ENCODE measurements at regions not wholly inside any gene's neighbourhood (a gene's known extent, or its start where the extent isn't known, plus 50 kb on each side); places are given as distances from the start of the nearest gene placed in this dataset.
A peak's percentile ranks its signal among the peaks of the same experiment; 100 is the strongest.

DNA sequence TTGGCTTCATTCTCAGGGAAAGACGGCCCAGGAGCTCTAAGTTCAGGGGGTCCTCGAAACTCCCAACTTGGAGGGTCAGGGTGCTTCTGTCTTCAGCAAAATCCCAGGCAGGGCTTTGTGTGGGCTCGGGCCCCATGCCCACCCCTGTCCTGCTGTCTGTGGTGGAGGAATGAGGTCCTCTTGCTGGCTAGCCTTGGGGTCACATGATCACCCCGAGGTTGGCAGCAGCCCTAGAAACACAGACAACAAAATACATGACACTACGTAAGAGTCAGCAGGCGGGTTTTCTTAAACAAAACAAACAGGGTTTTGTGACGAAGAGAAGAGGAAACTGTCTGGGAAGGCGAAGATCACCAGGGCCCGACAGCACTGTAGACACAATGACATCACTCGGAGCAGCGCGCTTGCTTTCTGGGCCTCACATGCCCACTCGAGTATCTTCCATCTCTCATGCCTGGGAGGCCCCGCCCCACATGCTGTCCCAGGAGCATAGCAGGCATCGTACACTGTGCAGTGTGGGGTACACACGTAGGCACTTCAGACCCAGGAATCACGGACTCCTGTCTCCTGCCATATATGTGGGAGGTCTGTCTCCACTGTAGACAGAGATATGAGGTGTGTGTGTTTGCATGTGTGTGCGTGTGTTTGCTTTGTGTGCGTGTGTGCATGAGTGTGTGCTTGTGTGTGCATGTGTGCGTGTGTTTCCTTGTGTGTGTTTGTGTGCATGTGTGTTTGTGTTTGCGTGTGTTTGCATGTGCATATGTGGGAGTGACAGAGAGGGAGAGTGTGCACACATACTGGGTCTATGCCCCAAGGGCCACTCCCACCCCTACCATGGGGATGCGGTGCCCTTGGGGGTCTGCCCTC is 94.7 kb downstream of the SIK1 start:
- Histone ChIP-seq H3K36me3 (no peaks in the 10 kb centered on the region), H3K79me2 (ENCODE audit: low read depth) (no peaks in the 10 kb centered on the region), H3F3A (ENCODE audit: low read depth) (no peaks in the 10 kb centered on the region), H3K27me3 (no peaks in the 10 kb centered on the region), H4K20me1 (ENCODE audit: low read depth) (no peaks in the 10 kb centered on the region), H3K4me1 (peaks cover 11% of the 10 kb centered on the region), H3K9me3 (ENCODE audit: low read depth) (no peaks in the 10 kb centered on the region), H3K4me2 (no peak overlapping the region), H2AFZ (replicated peaks) (no peak overlapping the region), H3K9ac (no peak overlapping the region), H3K27ac (no peak overlapping the region), H3K4me3 (no peak overlapping the region)
- H3K4me3 Mint-ChIP-seq, result peak overlapping the region; percentile 44
- peaks cover 34% of the 10 kb centered on the region for H3K27me3 Mint-ChIP-seq (ENCODE audit: insufficient read depth, low read depth)
- peak overlapping the region; percentile 93 for H3K27ac Mint-ChIP-seq
- H3K4me1 Mint-ChIP-seq, result peaks cover 47% of the 10 kb centered on the region
- H3K9me3 Mint-ChIP-seq, result peaks cover 17% of the 10 kb centered on the region
- no peak for DNase-seq (ENCODE audit: low spot score)
- no peak for TF ChIP-seq EZH2 (IDR thresholded peaks at IDR 0.05)
- H3K36me3 Mint-ChIP-seq, result no peaks in the 10 kb centered on the region

DNA sequence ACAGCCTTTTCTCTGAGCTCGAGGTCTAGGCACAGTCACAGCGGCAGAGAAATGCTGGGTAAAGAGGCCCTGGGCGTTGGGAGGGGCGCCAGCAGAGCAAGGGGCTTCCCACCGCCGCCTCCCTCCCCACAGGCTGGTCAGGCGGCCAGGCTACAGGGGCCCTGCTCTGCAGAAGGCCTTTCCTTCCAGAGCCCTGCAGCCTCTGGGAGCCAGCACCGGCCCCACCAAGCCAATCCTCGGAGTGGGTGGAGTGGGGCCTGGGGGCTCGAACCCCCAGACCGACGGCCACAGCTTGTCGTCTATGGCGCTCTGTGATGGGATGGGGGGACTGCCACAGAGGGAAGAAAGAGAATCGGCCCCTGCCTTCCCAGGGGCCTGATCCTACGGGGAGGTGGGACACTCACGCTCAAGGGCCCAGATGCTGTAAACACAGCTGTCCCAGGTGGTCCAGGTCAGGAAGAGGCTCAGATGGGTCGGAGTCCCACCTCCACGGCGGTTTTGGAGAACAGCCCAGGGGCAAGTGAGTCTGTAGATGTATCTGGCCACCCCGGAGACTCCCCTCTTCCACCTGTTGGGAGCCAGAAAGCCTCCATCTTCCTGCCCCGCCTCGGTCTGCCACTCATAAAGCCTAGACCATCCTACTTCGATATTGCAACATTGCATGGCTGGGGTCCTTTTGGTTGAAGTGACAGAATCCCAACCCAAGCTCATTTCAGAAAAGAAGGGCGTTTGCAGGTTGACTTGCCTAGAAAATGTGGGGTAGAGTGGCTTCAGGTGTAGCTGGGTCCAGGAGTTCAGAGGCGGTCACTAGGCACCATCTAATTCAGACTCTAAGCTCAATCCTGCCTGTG is 95.6 kb downstream of the SIK1 start:
- Histone ChIP-seq H3K79me2 (ENCODE audit: low read depth) (no peaks in the 10 kb centered on the region), H3F3A (ENCODE audit: low read depth) (no peaks in the 10 kb centered on the region), H3K9me3 (ENCODE audit: low read depth) (no peaks in the 10 kb centered on the region), H4K20me1 (ENCODE audit: low read depth) (no peaks in the 10 kb centered on the region), H3K4me1 (peaks cover 11% of the 10 kb centered on the region), H3K27me3 (no peaks in the 10 kb centered on the region), H3K4me2 (no peak overlapping the region), H3K27ac (no peak overlapping the region), H3K9ac (no peak overlapping the region), H3K4me3 (no peak overlapping the region), H2AFZ (replicated peaks) (no peak overlapping the region), H3K36me3 (no peaks in the 10 kb centered on the region)
- Mint-ChIP-seq H3K4me3 (no peak overlapping the region), H3K9me3 (peaks cover 11% of the 10 kb centered on the region), H3K36me3 (no peaks in the 10 kb centered on the region), H3K27ac (no peak overlapping the region), H3K4me1 (peaks cover 53% of the 10 kb centered on the region), H3K27me3 (ENCODE audit: insufficient read depth, low read depth) (peaks cover 28% of the 10 kb centered on the region)
- DNase-seq (ENCODE audit: low spot score), result no peak
- TF ChIP-seq EZH2 (IDR thresholded peaks at IDR 0.05), result no peak
- TF ChIP-seq, protein P1, sequence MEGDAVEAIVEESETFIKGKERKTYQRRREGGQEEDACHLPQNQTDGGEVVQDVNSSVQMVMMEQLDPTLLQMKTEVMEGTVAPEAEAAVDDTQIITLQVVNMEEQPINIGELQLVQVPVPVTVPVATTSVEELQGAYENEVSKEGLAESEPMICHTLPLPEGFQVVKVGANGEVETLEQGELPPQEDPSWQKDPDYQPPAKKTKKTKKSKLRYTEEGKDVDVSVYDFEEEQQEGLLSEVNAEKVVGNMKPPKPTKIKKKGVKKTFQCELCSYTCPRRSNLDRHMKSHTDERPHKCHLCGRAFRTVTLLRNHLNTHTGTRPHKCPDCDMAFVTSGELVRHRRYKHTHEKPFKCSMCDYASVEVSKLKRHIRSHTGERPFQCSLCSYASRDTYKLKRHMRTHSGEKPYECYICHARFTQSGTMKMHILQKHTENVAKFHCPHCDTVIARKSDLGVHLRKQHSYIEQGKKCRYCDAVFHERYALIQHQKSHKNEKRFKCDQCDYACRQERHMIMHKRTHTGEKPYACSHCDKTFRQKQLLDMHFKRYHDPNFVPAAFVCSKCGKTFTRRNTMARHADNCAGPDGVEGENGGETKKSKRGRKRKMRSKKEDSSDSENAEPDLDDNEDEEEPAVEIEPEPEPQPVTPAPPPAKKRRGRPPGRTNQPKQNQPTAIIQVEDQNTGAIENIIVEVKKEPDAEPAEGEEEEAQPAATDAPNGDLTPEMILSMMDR (IDR thresholded peaks at IDR 0.05), result no peak
- TF ChIP-seq EZH2phosphoT487 (IDR thresholded peaks at IDR 0.05), result no peak

DNA sequence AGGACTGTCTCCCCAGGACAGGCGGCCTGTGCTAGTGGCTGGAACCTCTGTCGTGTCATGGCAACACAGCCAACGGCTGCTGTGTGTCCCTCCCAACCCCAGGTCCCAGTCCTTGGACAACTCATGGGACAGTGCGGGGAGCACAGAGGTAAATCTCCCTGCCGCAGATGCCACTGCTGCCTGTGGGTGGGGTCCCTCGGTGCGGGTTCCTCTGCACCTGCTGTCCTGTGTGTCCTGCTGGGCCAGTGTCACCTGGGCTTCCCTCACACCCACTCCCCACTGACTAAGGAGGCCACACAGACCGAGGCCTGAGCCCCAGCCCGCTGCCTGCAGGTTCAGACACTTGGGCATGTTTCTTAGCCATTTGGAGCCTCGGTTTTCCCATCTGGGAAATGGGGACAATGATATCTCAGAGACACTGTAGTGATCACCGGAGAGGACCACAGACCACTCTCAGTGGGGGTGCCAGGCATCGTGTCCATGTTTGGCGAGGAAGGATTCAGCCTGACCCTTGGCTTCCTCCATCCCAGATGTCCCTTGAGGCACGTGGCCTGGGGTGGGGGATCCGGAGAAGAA is 96.5 kb downstream of the SIK1 start:
- H3K9me3 ChIP-seq (ENCODE audit: low read depth), result no peaks in the 10 kb centered on the region
- peaks cover 57% of the 10 kb centered on the region for H3K4me1 Mint-ChIP-seq
- no peak overlapping the region for H3K9ac ChIP-seq
- TF ChIP-seq EZH2phosphoT487 (IDR thresholded peaks at IDR 0.05) (no peak), EZH2 (IDR thresholded peaks at IDR 0.05) (no peak)
- TF ChIP-seq, protein P1 (IDR thresholded peaks at IDR 0.05), result no peak
- H3K36me3 Mint-ChIP-seq, result no peaks in the 10 kb centered on the region
- peaks cover 11% of the 10 kb centered on the region for H3K4me1 ChIP-seq
- H3K27me3 ChIP-seq, result no peaks in the 10 kb centered on the region
- H3K9me3 Mint-ChIP-seq, result peaks cover 8% of the 10 kb centered on the region
- H3K4me2 ChIP-seq, result no peak overlapping the region
- H4K20me1 ChIP-seq (ENCODE audit: low read depth), result no peaks in the 10 kb centered on the region
- no peak overlapping the region for H3K27ac ChIP-seq
- peaks cover 21% of the 10 kb centered on the region for H3K27me3 Mint-ChIP-seq (ENCODE audit: insufficient read depth, low read depth)
- H3K36me3 ChIP-seq, result no peaks in the 10 kb centered on the region
- no peak overlapping the region for H3K4me3 Mint-ChIP-seq
- no peaks in the 10 kb centered on the region for H3K79me2 ChIP-seq (ENCODE audit: low read depth)
- H3K4me3 ChIP-seq, result no peak overlapping the region
- H3K27ac Mint-ChIP-seq, result peak overlapping the region; percentile 21
- no peak for DNase-seq (ENCODE audit: low spot score)
- no peak overlapping the region for H2AFZ ChIP-seq (replicated peaks)
- H3F3A ChIP-seq (ENCODE audit: low read depth), result no peaks in the 10 kb centered on the region
